Activated gamma-delta T cell (primary cell): ENCODE measurements at regions not wholly inside any gene's neighbourhood (a gene's known extent, or its start where the extent isn't known, plus 50 kb on each side); places are given as distances from the start of the nearest gene placed in this dataset.

ENCODE experiments used
- DNase-seq: peaks from one replicate; lab custom pipeline; 2025; lab: John Stamatoyannopoulos, UW

DNA sequence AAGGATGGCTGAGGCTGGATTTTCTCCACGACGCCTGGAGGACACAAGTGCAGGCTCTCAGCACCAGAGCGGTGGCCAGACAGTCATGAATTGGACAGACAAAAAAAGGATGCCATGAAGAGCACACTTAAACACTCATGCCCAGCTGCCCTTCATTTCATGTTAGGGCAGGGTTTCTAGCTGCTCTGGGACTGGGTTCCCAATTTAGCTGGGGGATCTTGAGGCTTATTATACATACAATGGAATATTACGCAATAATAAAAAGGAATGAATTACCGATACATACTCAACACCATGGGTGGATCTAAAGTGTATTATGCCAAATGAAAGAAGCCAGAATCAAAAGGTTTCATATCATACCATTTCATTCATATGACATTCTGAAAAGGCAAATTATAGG is 512.1 kb upstream of the LRRC4C start:
- no peak for DNase-seq

DNA sequence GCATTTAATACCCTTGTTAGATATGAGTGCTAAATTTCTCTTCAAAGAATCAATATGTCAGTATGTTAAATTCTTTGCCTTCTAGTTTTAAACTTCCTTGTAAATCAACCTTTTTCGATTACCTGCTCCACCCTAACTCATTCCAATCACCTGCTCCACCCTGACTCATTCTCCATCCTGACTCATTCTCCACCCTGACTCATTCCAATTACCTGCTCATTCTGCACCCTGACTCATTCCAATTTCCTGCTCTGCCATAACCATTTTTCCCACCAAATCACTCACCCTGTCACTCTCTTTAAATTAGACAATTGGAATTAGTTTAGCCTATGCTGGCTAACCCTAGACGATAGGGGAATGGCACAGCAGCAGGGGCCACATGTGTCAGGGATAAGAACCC is 519.5 kb upstream of the LRRC4C start:
- DNase-seq: no peak

DNA sequence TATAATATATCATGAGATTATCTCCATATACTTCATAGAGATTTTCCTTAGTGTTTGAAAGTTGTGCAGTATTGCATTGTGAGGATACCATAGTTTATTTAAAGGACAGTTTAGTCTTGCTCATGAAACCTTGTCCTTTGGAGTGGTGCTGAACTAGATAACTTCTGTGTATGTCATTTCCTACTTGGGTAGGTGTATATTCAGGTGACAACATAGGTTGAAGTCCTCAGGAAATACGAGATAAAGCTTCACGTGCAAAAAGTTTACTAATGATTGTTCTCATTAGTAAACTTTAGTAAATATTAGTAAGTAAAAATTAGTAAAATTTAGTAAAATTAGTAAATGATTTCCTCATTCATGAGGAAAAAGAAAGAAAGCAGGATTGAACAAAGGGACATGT is 521.3 kb upstream of the LRRC4C start:
- no peak for DNase-seq

DNA sequence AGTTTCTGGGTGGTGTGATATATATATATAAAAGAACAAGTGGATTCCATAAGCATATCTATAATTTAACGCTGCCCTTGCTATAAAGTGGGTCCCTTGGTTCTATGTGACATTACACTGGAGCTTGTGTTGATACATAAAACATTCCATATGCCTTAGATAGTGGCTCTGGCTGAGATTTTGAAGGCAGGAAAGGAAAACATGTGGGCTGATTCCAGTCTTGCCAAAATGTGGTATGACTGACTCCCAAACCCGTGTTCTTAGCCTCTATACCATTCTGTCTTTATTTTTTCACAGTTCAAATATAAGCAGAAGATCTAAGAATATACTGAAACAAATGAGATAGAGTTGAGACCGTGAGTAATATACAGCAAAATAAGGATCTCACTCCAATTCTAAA is 522.8 kb upstream of the LRRC4C start:
- DNase-seq: no peak

DNA sequence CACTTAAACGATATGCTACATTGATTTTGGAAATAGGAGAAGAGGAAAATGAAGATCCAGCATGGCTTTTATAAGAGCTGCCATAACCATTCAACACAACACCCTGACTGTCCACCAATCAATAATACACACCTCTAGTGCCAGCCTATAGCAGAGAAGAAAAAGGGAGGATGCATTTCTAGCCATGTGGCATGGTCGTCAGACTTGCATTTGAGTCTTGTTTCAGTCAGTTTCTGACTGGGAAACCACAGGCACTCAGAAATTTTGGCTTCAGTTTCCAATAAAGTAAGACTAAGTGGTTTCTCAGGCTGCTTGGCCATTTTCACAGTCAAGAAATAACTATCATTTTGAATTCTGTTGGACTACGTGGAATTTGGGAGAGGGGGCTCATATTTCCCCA is 523.5 kb upstream of the LRRC4C start:
- DNase-seq: no peak

DNA sequence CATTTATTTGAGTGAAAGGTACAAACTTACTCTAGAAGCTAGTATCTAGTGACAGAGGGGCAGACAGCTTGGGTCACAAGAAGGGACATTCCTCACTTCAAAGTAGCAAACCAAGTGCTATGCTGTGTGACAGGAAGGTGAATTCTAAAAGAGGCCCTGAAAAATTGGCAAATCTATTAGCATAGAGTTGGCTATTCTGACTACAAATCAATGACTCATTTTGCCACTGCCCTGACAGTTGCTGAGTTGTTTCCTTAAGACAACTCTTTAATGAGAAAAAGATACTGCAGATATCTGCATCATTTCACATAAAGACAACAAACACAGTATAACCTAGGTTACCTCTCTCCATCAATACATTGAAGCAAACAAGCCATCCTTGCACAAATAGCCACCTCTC is 524.0 kb upstream of the LRRC4C start:
- no peak for DNase-seq

DNA sequence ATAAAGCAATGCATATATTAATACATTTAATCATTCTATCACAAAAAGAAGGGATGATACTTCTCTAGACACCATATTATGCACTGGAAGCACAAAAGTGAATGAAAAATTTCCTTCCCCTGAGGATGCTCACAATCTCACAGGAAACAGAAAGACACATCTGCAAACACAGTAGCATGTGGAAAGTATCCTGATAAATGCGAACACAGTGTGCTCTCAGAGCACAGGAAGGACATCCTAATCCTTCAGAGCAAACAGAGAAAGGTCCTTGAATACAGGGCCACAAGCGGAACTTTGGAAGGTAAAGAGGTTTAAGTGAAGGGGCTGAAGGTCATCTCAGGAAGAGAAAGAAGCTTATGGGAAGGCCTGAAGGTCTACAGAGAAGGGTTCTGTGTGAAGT is 524.6 kb upstream of the LRRC4C start:
- no peak for DNase-seq

DNA sequence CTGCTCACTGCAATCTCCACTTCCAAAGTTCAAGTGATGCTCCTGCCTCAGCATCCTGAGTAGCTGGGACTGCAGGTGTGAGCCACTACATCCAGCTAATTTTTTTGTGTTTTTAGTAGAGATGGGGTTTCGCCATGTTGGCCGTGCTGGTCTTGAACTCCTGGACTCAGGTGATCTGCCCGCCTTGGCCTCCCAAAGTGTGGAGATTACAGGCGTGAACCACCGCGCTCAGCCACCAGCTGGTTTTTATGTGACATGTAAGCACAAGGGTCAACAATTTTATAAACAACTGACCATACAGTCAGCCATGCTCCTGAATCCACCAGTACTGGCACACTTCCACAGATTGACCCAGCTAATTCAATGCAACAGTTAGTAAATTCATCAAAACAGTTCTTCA is 526.3 kb upstream of the LRRC4C start:
- DNase-seq: no peak

DNA sequence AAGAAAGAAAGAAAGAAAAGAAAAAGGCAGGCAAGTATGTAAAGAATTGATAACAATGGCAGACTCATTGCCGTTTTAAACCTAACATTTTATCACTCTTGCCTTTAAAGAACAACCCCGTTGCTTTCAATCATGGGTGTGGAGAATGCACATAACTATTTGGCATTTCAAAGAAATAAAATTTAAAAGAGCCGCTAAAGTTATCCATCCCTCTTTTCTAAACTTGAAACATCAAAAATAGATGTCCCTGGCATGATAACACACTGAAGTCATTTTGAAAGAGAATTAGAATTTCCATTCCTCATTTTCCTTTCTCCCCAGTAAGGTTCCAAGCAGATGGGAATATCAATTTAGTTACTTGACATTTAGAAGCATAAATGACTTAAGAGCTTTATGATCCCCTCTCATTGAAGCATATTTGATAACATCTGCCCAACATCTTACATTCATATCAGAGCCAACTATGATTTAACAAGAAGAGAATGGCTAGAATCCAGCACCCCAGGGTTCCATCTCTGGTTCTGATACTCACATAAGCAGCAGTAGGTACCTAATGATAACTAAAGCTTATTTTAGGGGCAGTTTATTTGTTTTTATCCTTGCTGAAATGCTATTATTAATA is 529.6 kb upstream of the LRRC4C start:
- DNase-seq: no peak

DNA sequence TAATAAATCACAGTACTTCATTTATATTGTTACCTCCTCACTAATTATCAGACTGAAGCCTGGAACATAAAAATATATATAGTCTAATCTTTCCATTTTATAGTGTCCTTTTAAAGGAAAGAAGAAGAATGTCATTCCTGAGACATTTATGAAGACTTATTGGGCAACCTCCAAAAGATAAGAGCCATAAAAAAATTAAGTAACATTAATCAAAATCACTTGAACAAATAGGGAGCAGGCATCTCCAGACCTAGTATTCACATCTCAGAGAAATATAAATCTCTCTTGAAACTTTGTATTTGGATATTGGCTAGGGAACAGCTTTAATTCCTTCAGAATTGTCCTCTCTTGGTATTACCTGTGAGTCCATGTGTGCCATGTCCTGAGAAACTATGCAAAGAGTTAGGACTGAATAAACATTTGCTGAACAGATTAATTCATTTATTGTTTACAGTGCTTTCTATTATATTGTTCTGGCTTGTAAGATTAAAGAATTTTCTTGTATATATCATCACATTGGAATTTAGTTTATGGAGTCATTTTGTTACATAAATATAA is 530.5 kb upstream of the LRRC4C start:
- no peak for DNase-seq

DNA sequence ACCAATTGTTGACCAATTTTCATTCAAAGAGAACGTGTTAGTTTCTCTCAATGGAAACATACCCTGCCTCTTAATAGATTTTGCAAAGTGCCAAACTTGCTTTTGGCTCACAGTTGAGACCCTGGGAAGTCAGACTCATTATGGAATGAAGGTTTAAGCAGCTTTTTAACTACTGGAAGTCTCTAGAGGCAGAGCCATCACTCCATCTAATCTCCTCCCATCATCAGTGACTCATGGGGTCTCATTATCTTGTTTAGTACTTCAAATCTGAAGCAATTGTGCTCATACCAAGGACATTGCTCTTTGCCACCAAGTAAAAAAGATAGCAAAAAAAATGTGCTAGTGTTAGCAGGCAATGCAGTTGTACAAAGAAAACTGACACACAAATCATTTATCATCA is 537.1 kb upstream of the LRRC4C start:
- DNase-seq: no peak

DNA sequence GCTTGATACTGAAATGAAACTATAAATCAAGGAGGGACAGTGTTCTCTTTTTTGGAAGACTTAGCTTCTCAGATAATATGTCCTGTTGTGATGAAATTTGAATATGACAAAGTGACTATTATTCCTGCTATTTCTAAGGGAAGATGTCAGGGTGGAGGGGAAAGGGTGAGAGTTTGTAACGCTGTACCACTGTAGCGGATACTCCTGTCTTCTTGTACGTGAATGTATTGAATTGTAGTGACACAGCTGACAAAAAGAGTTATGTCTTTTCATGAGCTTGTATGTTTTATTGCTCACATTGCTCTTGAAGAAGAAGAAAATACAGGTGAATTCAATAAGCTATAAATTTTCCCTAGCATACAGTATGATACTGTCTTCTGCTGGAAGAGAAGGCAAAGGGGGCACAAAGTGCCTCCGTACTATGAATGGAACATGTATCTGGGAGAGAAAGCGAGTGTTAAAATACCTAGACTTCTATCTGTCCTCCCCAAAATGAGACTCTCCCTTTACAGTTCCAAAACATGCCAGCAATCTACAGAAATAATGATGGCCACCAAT is 538.5 kb upstream of the LRRC4C start:
- DNase-seq: no peak

DNA sequence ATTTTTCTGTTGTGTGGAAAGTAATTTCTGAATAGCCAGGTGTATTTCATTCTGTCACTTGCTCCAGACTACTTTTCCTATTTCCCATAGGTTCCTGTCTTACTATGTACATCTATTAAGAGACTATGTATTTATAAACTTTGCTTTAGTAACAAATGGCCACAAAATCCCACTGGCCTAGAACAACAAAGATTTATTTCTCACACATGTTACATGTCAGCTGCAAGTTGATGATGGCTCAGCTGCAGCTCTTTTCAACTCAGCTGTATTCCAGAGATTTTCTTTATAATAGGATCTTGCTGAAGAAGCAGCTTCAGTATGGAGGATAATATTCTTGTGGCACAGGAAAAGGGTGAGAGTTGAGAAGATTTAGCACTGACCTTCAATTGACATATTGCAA is 539.6 kb upstream of the LRRC4C start:
- no peak for DNase-seq

DNA sequence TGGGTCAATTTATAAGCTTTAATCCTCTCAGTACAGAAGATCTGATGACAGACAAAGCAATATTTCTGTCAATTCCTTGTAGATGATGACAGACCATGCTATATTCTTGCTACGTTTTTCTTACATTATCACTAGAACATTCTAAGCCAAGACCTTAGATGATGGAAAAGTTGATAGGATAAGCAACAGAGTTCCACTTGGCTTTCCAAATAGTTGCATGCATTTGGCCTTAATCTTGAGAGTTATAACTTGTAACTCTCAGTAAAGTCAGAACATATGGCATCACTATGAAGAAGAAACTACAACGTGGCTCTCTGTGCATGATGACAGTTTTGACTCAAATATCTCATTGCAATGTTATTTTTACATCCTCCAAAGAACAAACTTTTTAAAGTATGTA is 544.3 kb upstream of the LRRC4C start:
- no peak for DNase-seq

DNA sequence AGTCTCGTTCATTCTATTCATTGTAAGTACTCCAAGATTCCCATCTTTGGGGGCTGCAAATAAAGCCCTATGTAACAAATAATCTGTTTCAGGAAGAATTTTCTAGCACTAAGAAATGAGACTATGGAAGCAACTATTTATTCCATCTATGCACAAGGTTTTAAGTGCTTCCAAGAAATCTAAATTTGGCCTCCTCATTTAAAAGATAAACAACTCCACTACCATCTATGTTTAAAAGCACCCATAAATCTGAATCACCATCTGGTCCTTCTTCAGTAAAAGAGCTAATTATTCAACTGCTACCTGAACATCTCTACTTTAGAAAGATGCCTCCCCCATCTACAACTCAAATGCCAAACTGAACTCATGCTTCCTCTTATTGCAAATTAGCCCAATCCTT is 547.3 kb upstream of the LRRC4C start:
- DNase-seq: no peak

DNA sequence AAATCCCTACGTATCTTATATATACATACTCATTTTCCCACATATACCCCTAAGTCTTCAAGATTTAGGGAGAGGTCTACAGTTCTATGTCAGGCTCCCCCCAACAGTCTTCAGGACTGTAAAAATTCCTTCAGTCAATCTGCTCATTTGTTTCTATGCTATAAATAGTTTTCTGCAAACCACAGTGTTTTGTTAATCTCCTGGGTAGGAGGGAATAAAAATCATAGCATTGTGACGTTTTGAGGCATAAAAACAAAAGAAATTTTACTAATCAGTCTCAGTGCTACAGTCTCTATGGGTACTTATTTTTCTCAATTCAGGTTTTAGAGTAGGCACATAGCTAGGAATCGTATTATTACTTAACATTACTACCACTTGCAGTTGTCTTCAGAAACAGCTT is 552.8 kb upstream of the LRRC4C start:
- no peak for DNase-seq

DNA sequence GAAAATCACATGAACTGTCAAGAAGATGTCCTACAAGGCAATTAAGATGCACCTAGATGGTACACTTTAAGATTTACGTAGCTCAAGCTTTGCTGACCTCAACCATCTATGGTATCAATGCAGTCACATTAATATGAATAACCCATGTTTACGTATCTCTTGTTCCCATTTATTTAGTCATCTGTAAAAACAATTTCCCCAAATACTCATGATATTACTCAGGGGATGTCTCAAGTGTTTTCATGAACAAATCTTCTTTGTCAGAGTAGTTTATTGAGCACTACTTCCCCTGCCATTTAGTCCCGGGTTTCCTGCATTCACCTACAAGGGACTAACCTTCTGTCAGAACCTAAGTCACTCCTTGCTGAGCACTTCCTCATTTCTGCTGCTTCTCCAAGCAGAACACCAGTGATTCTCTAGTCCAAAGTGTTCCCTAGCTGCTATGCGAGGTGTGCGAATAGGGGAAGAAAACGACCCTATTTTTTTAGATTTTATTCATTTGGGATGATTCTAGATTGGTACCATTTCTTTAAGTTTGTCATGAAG is 554.3 kb upstream of the LRRC4C start:
- no peak for DNase-seq

DNA sequence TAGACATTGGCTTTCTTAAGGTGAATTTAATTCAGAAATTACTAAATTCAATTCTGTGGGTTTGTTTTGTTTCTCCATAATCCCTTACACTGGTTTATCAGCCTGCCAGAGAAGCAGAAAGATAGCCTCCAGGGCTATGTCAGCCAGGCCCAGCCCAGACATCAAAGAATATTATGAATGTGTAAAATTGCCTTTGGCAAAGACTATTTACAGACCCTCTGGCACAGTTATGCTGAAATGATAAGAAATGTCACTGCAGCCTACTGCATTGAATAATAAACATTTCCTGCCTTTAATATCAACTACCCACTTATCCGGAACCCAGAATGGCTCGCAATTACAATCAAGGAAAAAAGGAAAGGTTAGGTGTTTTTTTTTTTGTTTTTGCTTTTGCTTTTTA is 562.5 kb upstream of the LRRC4C start:
- DNase-seq: no peak

DNA sequence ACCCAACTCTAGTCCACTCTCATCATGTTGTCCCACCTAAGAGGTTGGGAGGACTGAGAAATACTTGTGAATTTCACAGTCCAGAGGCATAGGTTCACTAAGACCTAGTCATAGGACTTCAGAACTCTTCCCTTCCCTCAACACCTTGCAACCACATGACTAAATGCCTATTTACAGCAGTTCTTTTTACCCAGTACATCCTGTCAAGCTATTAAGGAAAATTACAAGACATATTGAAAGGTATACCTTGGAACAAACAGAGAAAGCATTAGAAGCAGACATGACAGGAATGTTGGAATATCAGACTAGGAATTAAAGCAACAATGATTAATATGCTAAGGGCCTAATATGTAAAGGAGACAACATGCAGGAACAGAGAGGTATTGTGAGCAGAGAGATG is 563.8 kb upstream of the LRRC4C start:
- DNase-seq: no peak

DNA sequence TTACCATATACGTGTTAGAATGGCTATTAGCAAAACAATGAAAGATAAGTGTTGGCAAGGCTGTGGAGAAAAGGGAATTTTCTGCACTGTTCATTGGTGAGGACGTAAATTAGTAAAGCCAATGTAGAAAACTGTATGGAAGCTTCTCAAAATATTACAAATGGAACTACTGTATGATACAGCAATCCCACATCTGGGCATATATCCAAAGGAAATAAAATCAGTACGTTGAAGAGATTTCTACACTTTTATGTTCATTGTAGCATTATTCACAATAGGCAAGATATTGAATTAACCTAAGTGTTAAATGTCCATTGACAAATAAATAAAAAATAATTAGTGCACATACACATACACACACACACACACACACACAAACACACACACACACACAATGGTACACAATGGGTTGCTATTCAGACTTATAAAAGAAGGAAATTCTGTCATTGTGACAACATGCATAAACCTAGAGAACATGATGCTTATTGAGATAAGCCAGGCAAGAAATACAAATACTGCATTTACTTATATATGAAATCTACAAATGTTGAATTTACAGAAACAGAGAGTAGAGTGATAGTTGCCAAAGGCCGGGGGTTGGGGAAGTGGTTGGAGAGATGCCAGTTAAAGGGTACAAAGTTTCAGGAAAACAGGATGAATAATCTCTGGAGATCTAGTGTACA is 565.8 kb upstream of the LRRC4C start:
- no peak for DNase-seq

DNA sequence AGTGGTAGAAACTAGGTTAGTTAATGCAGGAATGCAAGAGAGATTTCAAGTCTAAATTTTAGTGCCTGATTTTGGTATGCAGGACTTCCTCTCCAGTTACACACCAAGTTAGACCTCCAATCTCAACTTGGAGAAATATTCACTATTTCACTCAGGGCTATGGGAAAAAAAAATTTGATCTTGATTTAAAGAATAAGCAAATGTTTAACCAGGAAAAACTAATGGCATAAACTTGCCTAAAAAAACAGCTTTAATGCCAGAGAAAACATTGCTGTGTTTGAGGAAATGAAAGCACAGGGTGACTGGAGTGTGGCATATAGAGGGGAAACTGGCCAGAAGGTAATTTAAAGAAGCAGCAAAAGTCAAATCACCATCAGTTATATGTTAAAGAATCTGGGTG is 575.4 kb upstream of the LRRC4C start:
- no peak for DNase-seq

DNA sequence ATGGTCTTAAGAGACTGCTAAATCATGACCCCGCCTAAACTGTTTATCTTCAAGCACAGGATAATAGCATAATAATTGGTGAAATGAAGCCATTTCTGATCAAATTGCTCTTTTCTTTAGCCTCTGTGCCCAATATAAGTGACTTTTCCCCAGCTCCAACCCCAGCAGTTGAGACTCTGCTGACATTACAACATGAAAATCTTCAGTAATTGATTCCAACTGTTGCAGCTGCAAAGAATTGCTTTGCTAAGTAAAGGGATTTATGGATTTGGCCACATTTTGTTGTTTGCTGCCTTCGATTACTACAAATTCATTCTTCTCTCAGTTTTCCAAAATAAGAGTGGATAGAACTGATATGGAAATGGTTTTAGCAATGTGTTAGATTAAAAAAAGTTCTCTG is 576.7 kb upstream of the LRRC4C start:
- no peak for DNase-seq

DNA sequence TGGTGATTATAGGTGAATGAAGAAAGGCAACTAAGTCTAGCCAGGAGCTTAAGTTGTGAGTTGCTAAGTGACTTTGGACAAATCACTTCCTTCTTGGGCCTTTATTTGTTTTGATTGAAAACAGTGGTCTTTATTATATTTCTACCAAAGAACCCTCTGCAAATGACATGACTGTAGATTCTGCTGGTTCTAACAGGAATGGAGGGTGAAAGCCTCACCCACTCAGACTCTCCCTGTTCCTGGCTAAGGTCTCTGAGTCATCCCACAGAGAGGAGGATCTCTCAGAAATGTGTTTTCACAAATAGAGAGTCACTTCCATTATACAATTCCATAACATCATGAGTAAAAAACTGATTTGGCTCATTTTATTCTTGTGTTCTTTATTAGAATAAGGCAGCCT is 583.9 kb upstream of the LRRC4C start:
- no peak for DNase-seq
